ENCODE measurements at regions not wholly inside any gene's neighbourhood (a gene's known extent, or its start where the extent isn't known, plus 50 kb on each side); places are given as distances from the start of the nearest gene placed in this dataset.

GRCh38 chr17:79473876-79474440 is 136.9 kb downstream of the RBFOX3 start:
- no peak for DNase-seq (ENCODE audit: low read depth in 2 of 2, low spot score in 1 of 2)

GRCh38 chr17:79473111-79473875 is 137.6 kb downstream of the RBFOX3 start:
- DNase-seq (ENCODE audit: low read depth in 2 of 2, low spot score in 1 of 2): no peak

- DNase-seq (ENCODE audit: low read depth in 2 of 2, low spot score in 1 of 2): no peak
These were observed 140.1 kb downstream of the RBFOX3 start for GRCh38 chr17:79470754-79471153.

GRCh38 chr17:79469646-79470045 is 141.2 kb downstream of the RBFOX3 start:
- no peak for DNase-seq (ENCODE audit: low read depth in 2 of 2, low spot score in 1 of 2)

DNA sequence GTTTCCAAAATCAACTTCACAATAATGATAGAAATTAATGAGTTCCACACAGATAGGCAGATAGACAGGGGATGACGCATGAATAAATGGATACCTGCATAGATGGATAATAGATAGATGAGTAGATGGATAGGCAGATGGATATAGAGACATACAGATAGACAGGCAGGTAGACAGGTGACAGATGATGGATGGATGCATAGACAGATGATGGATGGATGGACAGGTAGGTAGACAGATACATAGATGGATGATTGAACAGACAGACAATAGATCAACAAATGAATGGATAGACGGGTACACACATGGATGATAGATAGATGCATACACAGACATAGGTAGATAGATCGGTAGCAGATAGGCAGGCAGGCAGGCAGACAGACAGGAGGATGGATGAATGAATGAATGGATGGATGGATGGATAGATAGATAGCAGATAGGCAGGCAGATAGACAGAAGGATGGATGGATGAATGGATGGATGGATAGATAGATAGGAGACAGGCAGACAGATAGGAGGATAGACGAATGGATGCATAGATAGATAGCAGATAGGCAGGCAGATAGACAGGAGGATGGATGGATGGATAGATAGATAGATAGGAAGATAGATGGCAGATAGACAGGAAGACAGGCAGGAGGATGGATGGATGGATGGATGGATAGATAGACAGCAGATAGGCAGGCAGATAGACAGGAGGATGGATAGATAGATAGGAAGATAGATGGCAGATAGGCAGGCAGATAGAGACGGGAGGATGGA is 142.5 kb downstream of the RBFOX3 start:
- DNase-seq (ENCODE audit: low read depth in 2 of 2, low spot score in 1 of 2): no peak

GRCh38 chr17:79466562-79467350 is 144.1 kb downstream of the RBFOX3 start:
- DNase-seq (ENCODE audit: low read depth in 2 of 2, low spot score in 1 of 2): no peak

GRCh38 chr17:79465681-79466025 is 145.2 kb downstream of the RBFOX3 start:
- DNase-seq (ENCODE audit: low read depth in 2 of 2, low spot score in 1 of 2): no peak

DNA sequence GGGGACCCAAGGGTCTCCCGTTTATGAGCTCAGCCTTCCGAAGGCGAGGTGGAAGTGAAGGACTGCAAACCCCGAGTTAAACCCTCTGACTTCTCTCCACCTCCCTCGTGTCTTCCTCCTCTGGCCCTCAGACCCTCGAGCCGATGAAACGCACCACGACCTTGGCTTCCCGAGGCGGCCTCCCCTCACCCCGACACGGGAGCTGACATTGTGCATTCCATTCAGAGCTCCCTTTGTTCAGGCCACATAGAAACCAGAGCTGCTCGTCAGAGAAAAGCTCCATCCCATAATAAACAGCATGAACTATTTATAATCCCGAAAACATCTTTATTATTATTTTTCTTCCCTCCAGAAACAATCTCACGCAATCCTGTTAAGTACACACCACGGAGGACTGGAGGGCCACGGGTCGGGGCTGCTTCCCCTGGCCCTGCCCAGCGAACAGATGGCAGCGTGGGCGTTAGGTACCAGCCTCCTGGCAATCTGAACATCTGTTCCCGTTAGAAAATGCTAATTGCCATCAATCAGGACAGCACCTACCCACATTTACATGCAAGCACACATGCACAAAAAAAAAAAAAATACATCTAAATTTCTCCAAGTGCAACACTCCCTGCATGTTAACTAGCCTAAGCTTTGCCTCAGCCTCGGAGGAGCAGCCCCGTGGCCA is 145.7 kb downstream of the RBFOX3 start:
- no peak for DNase-seq (ENCODE audit: low read depth in 2 of 2, low spot score in 1 of 2)

DNA sequence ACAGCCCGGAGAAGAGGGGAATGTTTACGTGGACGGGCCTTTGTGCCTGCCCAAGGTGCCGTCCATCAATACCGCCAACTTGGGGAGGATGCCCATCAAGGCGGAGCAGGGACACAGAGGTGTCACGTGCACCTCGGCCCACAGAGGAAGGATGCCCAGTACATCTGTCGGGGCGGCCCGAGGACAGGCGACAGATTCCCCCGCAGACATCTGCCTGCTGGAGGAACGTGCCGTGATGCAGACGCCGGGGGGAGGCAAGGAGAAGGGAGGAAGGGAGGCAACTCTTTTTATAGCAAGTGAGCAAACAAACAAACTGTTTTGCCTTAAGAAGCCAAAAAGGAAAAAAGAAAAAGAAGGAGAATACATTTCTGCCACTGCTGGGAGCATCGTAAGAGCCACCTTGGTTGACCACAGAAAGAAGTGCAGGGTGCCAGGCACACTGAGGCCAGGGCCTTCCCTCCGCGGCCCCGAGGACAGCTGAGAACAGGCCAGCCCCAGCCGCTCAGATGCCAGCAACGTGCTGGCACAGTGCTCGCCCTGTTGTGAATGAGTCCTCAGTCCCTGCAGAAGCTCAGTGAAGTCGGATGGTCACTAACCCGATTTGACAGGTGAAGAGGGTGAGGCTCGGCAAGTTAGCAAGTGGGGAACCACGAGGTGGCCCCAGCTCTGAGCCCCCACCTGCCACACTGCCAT is 146.4 kb downstream of the RBFOX3 start:
- DNase-seq (ENCODE audit: low read depth in 2 of 2, low spot score in 1 of 2): no peak

- no peak for DNase-seq (ENCODE audit: low read depth in 2 of 2, low spot score in 1 of 2)
These were observed 147.2 kb downstream of the RBFOX3 start for GRCh38 chr17:79463421-79464317.

DNA sequence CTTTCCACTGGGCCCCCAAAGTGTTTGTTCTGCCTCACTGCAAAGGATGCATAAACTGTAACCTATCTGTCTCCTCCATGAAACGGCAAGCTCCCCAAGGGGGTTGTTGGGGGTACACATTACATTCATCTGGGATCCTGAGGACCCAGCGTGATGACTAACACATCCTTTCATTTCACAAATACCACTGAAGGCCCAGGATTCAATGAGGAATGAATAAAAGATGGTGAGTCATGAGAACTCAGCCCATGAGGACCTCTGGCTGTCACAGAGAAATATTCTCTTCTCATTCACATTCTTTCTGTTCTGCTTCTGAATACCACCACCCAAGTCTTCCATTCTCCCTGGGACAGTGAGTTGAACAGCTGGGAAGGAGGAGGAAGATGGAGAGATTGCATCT is 149.8 kb downstream of the RBFOX3 start:
- DNase-seq (ENCODE audit: low read depth in 2 of 2, low spot score in 1 of 2): no peak

- no peak for DNase-seq (ENCODE audit: low read depth in 2 of 2, low spot score in 1 of 2)
These were observed 151.0 kb downstream of the RBFOX3 start for GRCh38 chr17:79459846-79460245.

GRCh38 chr17:79459003-79459655 is 151.7 kb downstream of the RBFOX3 start:
- DNase-seq (ENCODE audit: low read depth in 2 of 2, low spot score in 1 of 2): no peak

DNA sequence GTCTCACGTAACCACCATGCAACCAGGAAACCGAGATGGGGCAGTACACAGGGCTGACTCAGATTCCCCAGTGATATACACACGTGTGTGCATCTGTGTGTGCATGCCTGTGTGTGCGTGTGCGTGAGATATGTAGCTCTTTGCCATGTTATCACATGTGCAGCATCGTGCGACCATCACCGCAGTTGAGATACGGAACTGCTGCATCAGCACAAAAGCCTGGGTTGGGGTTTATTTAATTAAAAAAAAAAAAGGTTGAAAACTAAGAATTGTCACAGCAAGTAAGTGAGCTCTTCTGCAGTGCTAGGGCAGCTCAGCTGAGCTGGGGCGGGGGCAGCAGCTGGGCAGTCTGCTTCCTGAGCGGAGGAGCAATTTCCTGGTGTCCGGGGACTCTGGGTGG is 152.5 kb downstream of the RBFOX3 start:
- no peak for DNase-seq (ENCODE audit: low read depth in 2 of 2, low spot score in 1 of 2)

DNA sequence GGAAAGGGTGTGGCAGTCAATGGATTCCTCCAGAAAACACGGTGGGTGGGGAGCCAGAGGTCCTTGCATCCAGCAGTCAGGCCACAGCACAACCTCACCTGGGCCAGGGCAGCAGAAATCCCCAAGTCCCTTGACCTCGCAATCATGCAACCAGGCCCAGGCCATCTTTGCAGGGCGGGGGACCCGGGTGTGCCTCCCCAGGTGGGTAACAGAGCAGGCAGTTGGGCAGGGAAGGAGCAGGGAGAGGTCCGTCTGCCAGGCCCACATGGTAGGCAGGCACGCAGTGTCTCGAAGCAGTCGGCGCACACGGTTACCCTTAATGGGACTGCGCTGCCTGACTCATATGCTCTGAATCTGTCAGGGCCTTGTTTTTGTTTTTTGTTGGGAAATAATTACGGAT is 153.0 kb downstream of the RBFOX3 start:
- no peak for DNase-seq (ENCODE audit: low read depth in 2 of 2, low spot score in 1 of 2)

GRCh38 chr17:79457376-79457775 is 153.5 kb downstream of the RBFOX3 start:
- DNase-seq (ENCODE audit: low read depth in 2 of 2, low spot score in 1 of 2): no peak

GRCh38 chr17:79455636-79456035 is 155.2 kb downstream of the RBFOX3 start:
- no peak for DNase-seq (ENCODE audit: low read depth in 2 of 2, low spot score in 1 of 2)

- no peak for DNase-seq (ENCODE audit: low read depth in 2 of 2, low spot score in 1 of 2)
These were observed 156.0 kb downstream of the RBFOX3 start for GRCh38 chr17:79454826-79455225.

GRCh38 chr17:79453481-79453880 is 157.4 kb downstream of the RBFOX3 start:
- no peak for DNase-seq (ENCODE audit: low read depth in 2 of 2, low spot score in 1 of 2)
